Liver (tissue), 8 donors: ENCODE measurements at regions not wholly inside any gene's neighbourhood (a gene's known extent, or its start where the extent isn't known, plus 50 kb on each side); places are given as distances from the start of the nearest gene placed in this dataset.

ENCODE experiments used
- DNase-seq: peaks from one replicate; pipeline ENCODE4 v3.0.0-alpha.2; 2017; ENCODE audit warnings: low spot score
- H3K27ac ChIP-seq, 2 donors: one replicate each; pipeline ENCODE4 v1.7.0; 2013; ENCODE audit warnings: inconsistent platforms in 2 of 2, low read length in 2 of 2, control low read depth in 1 of 2, low read depth in 1 of 2, mild to moderate bottlenecking in 1 of 2
- H3K27me3 ChIP-seq, 4 donors: one replicate each; pipeline versions ENCODE4 v1.6.1 to v1.7.0; 2013; ENCODE audit warnings: low read length in 3 of 4, inconsistent platforms in 1 of 4, mild to moderate bottlenecking in 1 of 4, moderate library complexity in 1 of 4; ENCODE audit not compliant: control insufficient read depth in 4 of 4, insufficient read depth in 4 of 4
- H3K36me3 ChIP-seq, 4 donors: one replicate each; pipeline versions ENCODE4 v1.6.1 to v1.7.0; 2013; ENCODE audit warnings: low read length in 3 of 4, mild to moderate bottlenecking in 3 of 4, low read depth in 1 of 4, moderate library complexity in 1 of 4; ENCODE audit not compliant: control insufficient read depth in 4 of 4, insufficient read depth in 3 of 4
- H3K4me1 ChIP-seq, 4 donors: one replicate each; pipeline versions ENCODE4 v1.6.1 to v1.7.0; 2013; ENCODE audit warnings: low read length in 3 of 4, mild to moderate bottlenecking in 3 of 4, moderate library complexity in 1 of 4; ENCODE audit not compliant: control insufficient read depth in 4 of 4, insufficient read depth in 4 of 4
- H3K4me3 ChIP-seq, 3 donors: one replicate each; pipeline versions ENCODE4 v1.6.1 to v1.7.0; 2013; ENCODE audit warnings: low read length in 3 of 3, control low read depth in 1 of 3, low read depth in 1 of 3, mild to moderate bottlenecking in 1 of 3
- H3K9ac ChIP-seq, 2 donors: one replicate each; pipeline ENCODE4 v1.7.0; 2013; ENCODE audit warnings: low read length in 2 of 2, mild to moderate bottlenecking in 2 of 2, moderate library complexity in 2 of 2, control low read depth in 1 of 2, low read depth in 1 of 2
- H3K9me3 ChIP-seq, 4 donors: one replicate each; pipeline versions ENCODE4 v1.6.1 to v1.7.0; 2013; ENCODE audit warnings: low read length in 3 of 4; ENCODE audit not compliant: control insufficient read depth in 4 of 4
- ATF3 ChIP-seq: IDR thresholded peaks from 2 replicates; pipeline ENCODE4 v1.6.1; 2016; ENCODE audit warnings: antibody characterized with exemption
- CTCF ChIP-seq: fragments of 150-350 bp; IDR thresholded peaks from 2 replicates; pipeline ENCODE4 v1.5.1; 2017; ENCODE audit warnings: improper control_type of control experiment, low read depth, low read length; ENCODE audit not compliant: missing input control
- EGR1 ChIP-seq, 2 donors: IDR thresholded peaks; 2 replicates each; pipeline ENCODE4 v1.6.1; 2016 to 2018; ENCODE audit warnings: antibody characterized with exemption in 2 of 2, low read depth in 2 of 2
- FOXA1 ChIP-seq: IDR thresholded peaks from 2 replicates; pipeline ENCODE4 v1.6.1; 2016; ENCODE audit warnings: antibody characterized with exemption
- GABPA ChIP-seq, 2 donors: IDR thresholded peaks in 1 of 2; conservative IDR thresholded peaks in 1 of 2; 2 replicates each; pipeline ENCODE4 v1.6.1; 2016; ENCODE audit warnings: antibody characterized with exemption in 2 of 2, mild to moderate bottlenecking in 1 of 2, moderate library complexity in 1 of 2
- HNF4A ChIP-seq, 2 donors: conservative IDR thresholded peaks; 2 replicates each; pipeline ENCODE4 v1.6.1; 2016; ENCODE audit warnings: antibody characterized with exemption in 2 of 2, mild to moderate bottlenecking in 2 of 2
- HNF4G ChIP-seq: IDR thresholded peaks from 2 replicates; pipeline ENCODE4 v1.6.1; 2016; ENCODE audit warnings: antibody characterized with exemption
- JUND ChIP-seq, 2 donors: IDR thresholded peaks; 2 replicates each; pipeline ENCODE4 v1.6.1; 2016; ENCODE audit warnings: antibody characterized with exemption in 2 of 2
- MAX ChIP-seq: IDR thresholded peaks from 2 replicates; pipeline ENCODE4 v1.6.1; 2016; ENCODE audit warnings: antibody characterized with exemption
- NR2F2 ChIP-seq: IDR thresholded peaks from 2 replicates; pipeline ENCODE4 v1.6.1; 2016; ENCODE audit warnings: antibody characterized with exemption
- RAD21 ChIP-seq, 2 donors: IDR thresholded peaks; 2 replicates each; pipeline ENCODE4 v1.6.1; 2016; ENCODE audit warnings: antibody characterized with exemption in 2 of 2, mild to moderate bottlenecking in 2 of 2
- SP1 ChIP-seq: IDR thresholded peaks from 2 replicates; pipeline ENCODE4 v1.6.1; 2018; ENCODE audit warnings: antibody characterized with exemption, mild to moderate bottlenecking
- TAF1 ChIP-seq: conservative IDR thresholded peaks from 2 replicates; pipeline ENCODE4 v1.6.1; 2016; ENCODE audit warnings: antibody characterized with exemption, mild to moderate bottlenecking
- YY1 ChIP-seq: IDR thresholded peaks from 2 replicates; pipeline ENCODE4 v1.6.1; 2016; ENCODE audit warnings: antibody characterized with exemption, mild to moderate bottlenecking
- ZBTB33 ChIP-seq: IDR thresholded peaks from 2 replicates; pipeline ENCODE4 v1.6.1; 2016; ENCODE audit warnings: antibody characterized with exemption
- WGBS: extraction: QIAGEN DNeasy Blood & Tissue Kit; methylation state at CpG from one replicate; pipeline ENCODE4 v1.1.7; 2013; 5-methylcytosine and 5-hydroxymethylcytosine counted together
- TF ChIP-seq, protein P1 (sequence below): IDR thresholded peaks from 2 replicates; pipeline ENCODE4 v1.6.1; 2016; ENCODE audit warnings: antibody characterized with exemption, mild to moderate bottlenecking
- donor health status: healthy.
- donor health status: healthy.
- donor health status: healthy.
- donor health status: healthy.
- donor health status: healthy.

DNA sequence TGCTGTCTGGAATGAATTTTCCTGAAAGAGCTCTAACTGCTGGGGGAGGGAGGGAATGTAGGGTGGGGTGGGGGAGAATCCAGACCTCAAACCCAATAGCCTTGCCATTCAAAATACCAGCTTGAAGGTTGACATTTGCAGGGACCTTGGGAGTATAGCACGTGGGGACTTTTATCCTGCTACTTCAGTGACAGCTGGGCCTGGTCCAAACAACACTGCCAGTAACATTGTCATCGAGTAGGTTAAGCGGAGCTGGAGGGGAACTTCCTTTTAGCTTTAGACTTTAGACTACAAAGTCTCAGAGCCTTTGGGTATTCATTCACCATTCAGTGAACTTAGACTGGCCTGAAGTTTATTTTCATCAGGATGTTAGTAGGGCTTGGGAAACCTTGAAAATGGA is 248.7 kb downstream of the MEIS1 start (continued):
- no peak for TF ChIP-seq ZBTB33

- no peaks in the 10 kb centered on the region for H3K9me3 ChIP-seq
- no peaks in the 10 kb centered on the region for H3K4me1 ChIP-seq
- no peak overlapping the region for H3K4me3 ChIP-seq
- no peak for DNase-seq
- TF ChIP-seq SP1 (no peak), RAD21 (IDR thresholded peaks at IDR 0.05) (no peak), FOXA1 (no peak), GABPA (IDR thresholded peaks at IDR 0.05 in 1 of 2, conservative IDR thresholded peaks at IDR 0.05 in 1 of 2) (no peak), HNF4A (conservative IDR thresholded peaks at IDR 0.05) (no peak), HNF4G (no peak), NR2F2 (no peak), ZBTB33 (no peak), JUND (IDR thresholded peaks at IDR 0.05) (no peak)
- TF ChIP-seq, protein P1, sequence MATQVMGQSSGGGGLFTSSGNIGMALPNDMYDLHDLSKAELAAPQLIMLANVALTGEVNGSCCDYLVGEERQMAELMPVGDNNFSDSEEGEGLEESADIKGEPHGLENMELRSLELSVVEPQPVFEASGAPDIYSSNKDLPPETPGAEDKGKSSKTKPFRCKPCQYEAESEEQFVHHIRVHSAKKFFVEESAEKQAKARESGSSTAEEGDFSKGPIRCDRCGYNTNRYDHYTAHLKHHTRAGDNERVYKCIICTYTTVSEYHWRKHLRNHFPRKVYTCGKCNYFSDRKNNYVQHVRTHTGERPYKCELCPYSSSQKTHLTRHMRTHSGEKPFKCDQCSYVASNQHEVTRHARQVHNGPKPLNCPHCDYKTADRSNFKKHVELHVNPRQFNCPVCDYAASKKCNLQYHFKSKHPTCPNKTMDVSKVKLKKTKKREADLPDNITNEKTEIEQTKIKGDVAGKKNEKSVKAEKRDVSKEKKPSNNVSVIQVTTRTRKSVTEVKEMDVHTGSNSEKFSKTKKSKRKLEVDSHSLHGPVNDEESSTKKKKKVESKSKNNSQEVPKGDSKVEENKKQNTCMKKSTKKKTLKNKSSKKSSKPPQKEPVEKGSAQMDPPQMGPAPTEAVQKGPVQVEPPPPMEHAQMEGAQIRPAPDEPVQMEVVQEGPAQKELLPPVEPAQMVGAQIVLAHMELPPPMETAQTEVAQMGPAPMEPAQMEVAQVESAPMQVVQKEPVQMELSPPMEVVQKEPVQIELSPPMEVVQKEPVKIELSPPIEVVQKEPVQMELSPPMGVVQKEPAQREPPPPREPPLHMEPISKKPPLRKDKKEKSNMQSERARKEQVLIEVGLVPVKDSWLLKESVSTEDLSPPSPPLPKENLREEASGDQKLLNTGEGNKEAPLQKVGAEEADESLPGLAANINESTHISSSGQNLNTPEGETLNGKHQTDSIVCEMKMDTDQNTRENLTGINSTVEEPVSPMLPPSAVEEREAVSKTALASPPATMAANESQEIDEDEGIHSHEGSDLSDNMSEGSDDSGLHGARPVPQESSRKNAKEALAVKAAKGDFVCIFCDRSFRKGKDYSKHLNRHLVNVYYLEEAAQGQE = no peak
- H3K36me3 ChIP-seq = no peaks in the 10 kb centered on the region
- no peak overlapping the region for H3K27ac ChIP-seq
- H3K9ac ChIP-seq = no peak overlapping the region
- 82% methylated on average over 2 of the region's 2 CpGs for WGBS
- H3K27me3 ChIP-seq = peaks cover 0 to 3% (median 0%) of the 10 kb centered on the region in 4 donors
These were observed 249.4 kb downstream of the MEIS1 start for GRCh38 chr2:66684289-66684688.

DNA sequence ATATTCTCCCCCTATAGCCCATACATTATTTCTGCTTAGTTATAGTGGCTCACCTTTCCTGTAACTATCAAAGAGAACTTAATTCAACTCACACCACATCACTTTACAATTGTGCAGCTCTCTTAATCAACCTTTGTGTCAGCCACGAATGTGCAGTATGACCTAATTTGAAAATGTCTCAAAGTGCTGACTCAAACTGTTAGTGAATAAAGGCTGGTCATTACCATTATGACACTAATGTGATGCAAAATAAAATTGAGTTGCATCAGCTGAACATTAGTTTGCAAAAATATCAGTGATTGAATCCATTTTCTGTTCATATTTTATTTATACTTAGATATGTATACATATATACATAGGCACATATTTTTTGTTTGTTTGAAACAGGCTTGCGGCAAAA is 251.8 kb downstream of the MEIS1 start:
- 66% methylated on average over 2 of the region's 2 CpGs for WGBS
- H3K27me3 ChIP-seq = no peaks in the 10 kb centered on the region
- H3K4me1 ChIP-seq = no peaks in the 10 kb centered on the region
- no peak overlapping the region for H3K9ac ChIP-seq
- H3K4me3 ChIP-seq = no peak overlapping the region
- no peak overlapping the region for H3K27ac ChIP-seq
- no peaks in the 10 kb centered on the region for H3K36me3 ChIP-seq
- H3K9me3 ChIP-seq = no peaks in the 10 kb centered on the region
- DNase-seq = no peak
- TF ChIP-seq SP1 (no peak), FOXA1 (no peak), EGR1 (IDR thresholded peaks at IDR 0.05; ENCODE audit: low read depth in 2 of 2) (no peak), TAF1 (no peak), JUND (IDR thresholded peaks at IDR 0.05) (no peak), HNF4A (conservative IDR thresholded peaks at IDR 0.05) (no peak), HNF4G (no peak), NR2F2 (no peak), ATF3 (no peak), ZBTB33 (no peak), GABPA (IDR thresholded peaks at IDR 0.05 in 1 of 2, conservative IDR thresholded peaks at IDR 0.05 in 1 of 2) (no peak), YY1 (no peak), MAX (no peak), CTCF (no peak)
